D721Med (cell line): ENCODE measurements at regions not wholly inside any gene's neighbourhood (a gene's known extent, or its start where the extent isn't known, plus 50 kb on each side); places are given as distances from the start of the nearest gene placed in this dataset.

ENCODE experiments used
- DNase-seq: peaks from one replicate; pipeline ENCODE4 v3.0.0; 2011; ENCODE audit warnings: low spot score; ENCODE audit not compliant: insufficient read length
- FAIRE-seq: peaks from 2 replicates; lab custom pipeline; 2011; peaks lifted over from hg19 to GRCh38; lab: Jason Lieb, UNC
- TF ChIP-seq, protein P1 (sequence below): IDR thresholded peaks from 2 replicates; pipeline ENCODE4 v1.5.1; 2012; ENCODE audit warnings: mild to moderate bottlenecking, control low read depth; ENCODE audit not compliant: insufficient read depth; ENCODE audit errors: missing control alignments

DNA sequence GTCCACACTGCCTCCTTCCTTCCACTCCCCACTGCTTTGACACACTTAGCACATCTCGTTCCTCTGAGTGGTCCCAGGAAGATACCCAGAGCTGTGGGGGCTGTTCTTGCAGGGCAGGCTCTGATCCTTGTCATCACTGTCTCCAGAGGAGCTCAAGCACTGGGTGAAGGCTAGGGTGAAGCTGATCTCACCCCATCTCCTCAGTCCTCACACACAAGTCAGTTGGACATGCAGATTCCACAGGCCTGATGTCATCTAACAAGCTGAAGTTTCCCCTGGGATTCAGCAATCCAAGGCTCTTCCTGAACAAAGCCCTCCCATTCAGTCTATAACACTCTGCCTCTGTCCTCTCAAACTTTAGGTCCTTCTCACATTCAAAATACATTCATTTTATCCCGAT is 90.6 kb upstream of the RAB6C start:
- TF ChIP-seq, protein P1, sequence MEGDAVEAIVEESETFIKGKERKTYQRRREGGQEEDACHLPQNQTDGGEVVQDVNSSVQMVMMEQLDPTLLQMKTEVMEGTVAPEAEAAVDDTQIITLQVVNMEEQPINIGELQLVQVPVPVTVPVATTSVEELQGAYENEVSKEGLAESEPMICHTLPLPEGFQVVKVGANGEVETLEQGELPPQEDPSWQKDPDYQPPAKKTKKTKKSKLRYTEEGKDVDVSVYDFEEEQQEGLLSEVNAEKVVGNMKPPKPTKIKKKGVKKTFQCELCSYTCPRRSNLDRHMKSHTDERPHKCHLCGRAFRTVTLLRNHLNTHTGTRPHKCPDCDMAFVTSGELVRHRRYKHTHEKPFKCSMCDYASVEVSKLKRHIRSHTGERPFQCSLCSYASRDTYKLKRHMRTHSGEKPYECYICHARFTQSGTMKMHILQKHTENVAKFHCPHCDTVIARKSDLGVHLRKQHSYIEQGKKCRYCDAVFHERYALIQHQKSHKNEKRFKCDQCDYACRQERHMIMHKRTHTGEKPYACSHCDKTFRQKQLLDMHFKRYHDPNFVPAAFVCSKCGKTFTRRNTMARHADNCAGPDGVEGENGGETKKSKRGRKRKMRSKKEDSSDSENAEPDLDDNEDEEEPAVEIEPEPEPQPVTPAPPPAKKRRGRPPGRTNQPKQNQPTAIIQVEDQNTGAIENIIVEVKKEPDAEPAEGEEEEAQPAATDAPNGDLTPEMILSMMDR: no peak
- FAIRE-seq: no peak
- DNase-seq: no peak

DNA sequence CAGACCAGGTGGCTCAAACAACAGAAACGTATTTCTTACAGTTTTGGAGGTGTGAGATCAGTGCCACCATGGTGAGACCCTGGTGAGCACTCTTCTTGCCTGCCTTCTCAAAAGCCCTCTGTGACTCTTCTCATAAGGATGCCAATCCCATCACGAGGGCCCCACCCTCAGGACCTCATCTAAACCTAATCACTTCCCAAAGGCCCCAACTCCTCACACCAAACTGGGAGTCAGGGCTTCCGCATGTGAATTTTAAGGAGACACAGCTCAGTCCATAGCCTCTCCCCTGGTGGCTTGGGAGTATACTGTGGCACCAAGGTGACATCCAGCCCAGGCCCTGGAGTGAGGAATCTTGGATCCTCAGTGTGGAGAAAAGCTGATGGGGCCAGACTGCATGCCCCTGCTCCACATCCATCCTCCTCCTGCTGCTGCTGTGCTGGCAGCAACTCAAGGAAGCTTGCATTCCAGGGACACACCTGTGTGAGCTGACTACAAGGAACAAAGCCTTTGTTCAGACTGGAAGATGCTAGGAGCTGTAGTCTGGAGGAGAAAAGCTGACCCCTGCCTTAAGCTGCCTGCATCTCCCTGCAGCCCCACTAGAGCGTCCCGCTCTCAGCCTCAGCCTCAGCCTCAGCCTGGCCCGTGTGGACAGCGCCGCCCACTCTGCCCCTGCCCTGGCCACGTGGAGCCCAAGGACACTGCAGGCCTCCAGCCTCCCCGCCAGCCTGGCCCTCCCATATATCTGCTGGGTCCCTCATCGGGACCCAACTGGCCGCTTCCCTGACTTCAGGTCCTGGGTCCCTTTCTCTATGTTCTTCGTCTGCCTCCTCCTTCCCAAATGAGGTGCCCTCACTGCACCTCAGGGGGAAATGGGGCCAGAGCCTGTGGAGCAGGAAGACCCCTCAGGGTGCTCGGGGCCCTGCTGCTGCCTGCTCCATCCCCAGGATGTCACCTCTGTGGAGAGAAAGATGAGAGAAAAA is 87.8 kb upstream of the RAB6C start:
- TF ChIP-seq, protein P1: no peak
- no peak for DNase-seq

DNA sequence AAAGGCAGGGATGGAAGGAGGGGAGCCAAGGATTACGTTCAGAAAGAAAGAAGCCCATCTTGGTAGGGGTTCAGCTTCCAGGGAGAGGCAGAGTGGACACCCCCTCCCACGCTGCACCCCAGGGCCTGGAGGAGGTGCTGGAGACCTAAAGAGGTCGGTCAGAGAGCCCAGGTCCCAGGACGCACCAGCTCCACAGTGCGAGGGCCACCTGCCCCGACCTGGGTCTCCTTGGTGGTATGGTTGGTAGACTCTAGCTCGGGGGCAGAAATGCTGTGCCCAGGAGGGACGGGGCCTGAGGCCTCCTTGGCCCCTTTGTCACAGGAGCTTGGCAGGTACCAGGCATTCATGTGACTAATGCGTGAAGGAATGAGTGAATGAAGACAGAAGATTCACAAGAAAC is 87.1 kb upstream of the RAB6C start:
- TF ChIP-seq, protein P1: no peak
- DNase-seq (no peak), FAIRE-seq (no peak)

More for the DNA sequence above, 87.8 kb upstream of the RAB6C start:
- no peak for FAIRE-seq

DNA sequence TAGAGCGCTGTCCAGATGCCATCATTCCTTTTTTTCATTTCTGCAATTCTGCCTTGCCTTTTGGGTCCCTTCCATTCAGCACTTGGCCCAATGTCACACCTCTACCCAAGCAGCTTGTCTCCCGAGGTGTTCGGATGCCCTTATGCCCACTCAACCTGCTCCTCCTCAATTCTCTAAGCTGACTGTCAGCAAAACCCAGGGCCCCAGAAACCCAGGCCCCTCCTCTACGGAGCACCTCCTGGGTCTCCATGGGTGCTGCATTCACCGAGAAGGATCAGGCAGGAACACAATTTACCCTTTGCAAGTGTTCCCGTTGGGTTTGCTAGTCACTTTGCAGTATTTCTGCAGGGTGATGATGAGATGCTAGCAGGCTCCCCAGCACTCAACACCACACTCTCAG is 86.7 kb upstream of the RAB6C start:
- DNase-seq: no peak
- TF ChIP-seq, protein P1: no peak
- FAIRE-seq: no peak

DNA sequence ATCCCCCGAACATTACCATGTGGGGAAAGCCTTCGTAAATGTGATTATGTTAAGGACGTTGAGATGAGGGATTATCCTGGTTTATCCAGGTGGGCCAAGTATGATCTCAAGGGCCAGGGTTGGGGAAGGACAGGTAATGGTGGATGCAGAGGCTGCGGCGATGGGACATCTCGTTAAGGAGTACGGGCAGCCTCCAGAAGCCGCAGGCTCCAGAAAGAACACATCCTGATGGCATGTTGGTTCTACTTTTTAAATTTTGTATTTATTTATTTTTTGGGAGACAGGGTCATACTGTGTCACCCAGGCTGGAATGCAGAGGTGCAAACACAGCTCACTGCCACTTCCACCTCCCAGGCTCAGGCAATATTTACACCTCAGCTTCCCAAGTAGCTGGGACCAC is 86.2 kb upstream of the RAB6C start:
- TF ChIP-seq, protein P1: no peak
- FAIRE-seq (no peak), DNase-seq (no peak)

DNA sequence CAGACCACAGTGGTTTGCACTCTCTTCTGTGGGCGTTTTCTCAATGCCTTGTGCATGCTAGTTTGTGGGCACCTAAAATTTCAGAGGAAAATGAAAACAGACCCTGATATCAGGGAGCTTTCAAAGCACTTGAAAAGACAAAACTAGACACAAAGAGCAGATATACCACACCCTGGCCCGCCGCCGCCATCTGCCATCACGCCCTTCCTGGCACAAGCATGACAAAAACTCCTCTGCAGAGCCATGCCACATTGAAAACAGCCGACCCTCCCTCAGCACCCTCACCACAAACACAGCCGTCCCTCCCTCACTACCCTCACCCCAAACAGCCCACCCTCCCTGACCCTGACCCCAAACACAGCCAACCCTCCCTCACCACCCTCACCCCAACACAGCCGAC is 84.8 kb upstream of the RAB6C start:
- no peak for DNase-seq
- FAIRE-seq: no peak
- TF ChIP-seq, protein P1: no peak

DNA sequence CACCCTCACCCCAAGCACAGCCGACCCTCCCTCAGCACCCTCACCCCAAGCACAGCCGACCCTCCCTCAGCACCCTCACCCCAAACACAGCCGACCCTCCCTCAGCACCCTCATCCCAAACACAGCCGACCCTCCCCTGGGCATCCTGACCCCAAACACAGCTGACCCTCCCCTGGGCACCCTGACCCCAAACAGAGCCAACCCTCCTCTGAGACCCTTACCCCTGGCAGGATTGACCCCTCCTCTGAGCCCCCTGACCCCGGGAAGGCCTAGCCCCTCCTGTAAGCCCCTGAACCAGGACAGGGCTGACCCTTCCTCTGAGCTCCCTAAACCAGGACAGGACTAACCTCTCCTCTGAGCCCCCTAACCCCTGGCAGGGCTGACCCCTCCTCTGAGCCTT is 84.4 kb upstream of the RAB6C start:
- FAIRE-seq (no peak), DNase-seq (no peak)
- TF ChIP-seq, protein P1: no peak
